GM12878 (cell line): ENCODE measurements at regions not wholly inside any gene's neighbourhood (a gene's known extent, or its start where the extent isn't known, plus 50 kb on each side); places are given as distances from the start of the nearest gene placed in this dataset.

ENCODE experiments used
- ATAC-seq: fragments of 200-7000 bp; cut with Tn5 transposase; 3 replicates; pipeline ENCODE4 v1.9.1; 2020; ENCODE audit warnings: mild to moderate bottlenecking, moderate library complexity
- BruUV-seq: library from RNA; stranded (reverse); fragments of 400-500 nt; replicated peaks from 2 replicates; lab custom pipeline; 2021; lab: Mats Ljungman, UMichigan
- CTCF ChIA-PET: fragments of 300-600 bp; sonication (Branson Sonifier 250); formaldehyde crosslinking; extraction: SDS; loops from one replicate; lab custom pipeline; 2021; ENCODE audit warnings: inconsistent platforms; lab: Yijun Ruan, JAX
- POLR2A ChIA-PET: fragments of 350-600 bp; formaldehyde crosslinking; extraction: SDS; loops from one replicate; lab custom pipeline; 2021; ENCODE audit warnings: inconsistent platforms; lab: Charles Lee
- RAD21 ChIA-PET: fragments of 300-600 bp; sonication (Branson Sonifier 250); formaldehyde crosslinking; loops from one replicate; lab custom pipeline; 2023; ENCODE audit warnings: antibody characterized with exemption; ENCODE audit not compliant: unreplicated experiment; lab: Charles Lee
- SMC1A ChIA-PET: fragments of 300-600 bp; sonication (Branson Sonifier 250); formaldehyde crosslinking; loops from one replicate; lab custom pipeline; 2023; ENCODE audit not compliant: unreplicated experiment, uncharacterized antibody; lab: Charles Lee
- DNase-seq: peaks from one replicate; pipeline ENCODE4 v3.0.0-alpha.2; 2011; ENCODE audit warnings: low read depth, low spot score
- FAIRE-seq: peaks from 3 replicates; lab custom pipeline; 2011; peaks lifted over from hg19 to GRCh38; lab: Jason Lieb, UNC
- H2AFZ ChIP-seq: 2 replicates; pipeline ENCODE4 v1.6.0; 2011; ENCODE audit warnings: low read depth, low read length, control low read depth; ENCODE audit not compliant: control insufficient read depth
- H3K27ac ChIP-seq: 2 replicates; pipeline ENCODE4 v1.5.1; 2011; ENCODE audit warnings: control low read depth; ENCODE audit not compliant: control insufficient read depth, insufficient read depth
- H3K27me3 ChIP-seq, 2 experiments: replicated peaks in 1 of 2; 2 replicates each; pipeline versions ENCODE4 v1.6.0 to v1.6.1; 2011; ENCODE audit warnings: low read length in 1 of 2; ENCODE audit not compliant: control insufficient read depth in 2 of 2, insufficient read depth in 2 of 2
- H3K36me3 ChIP-seq, 2 experiments: 2 replicates each; pipeline ENCODE4 v1.5.1; 2011; ENCODE audit warnings: low read length in 1 of 2; ENCODE audit not compliant: control insufficient read depth in 2 of 2, insufficient read depth in 2 of 2
- H3K4me1 ChIP-seq: 2 replicates; pipeline ENCODE4 v1.6.1; 2011; ENCODE audit warnings: mild to moderate bottlenecking, low read length, moderate library complexity, mixed read lengths; ENCODE audit not compliant: control insufficient read depth, insufficient read depth
- H3K4me2 ChIP-seq: 2 replicates; pipeline ENCODE4 v1.6.0; 2011; ENCODE audit warnings: control low read depth; ENCODE audit not compliant: control insufficient read depth, insufficient read depth
- H3K4me3 ChIP-seq: fragments of 200-600 bp; sonication (generic); 2 replicates; pipeline ENCODE4 v1.5.1; 2016
- H3K79me2 ChIP-seq: 2 replicates; pipeline ENCODE4 v1.6.0; 2011; ENCODE audit warnings: low read length; ENCODE audit not compliant: control insufficient read depth, insufficient read depth
- H3K9ac ChIP-seq: 2 replicates; pipeline ENCODE4 v1.8.0; 2011; ENCODE audit warnings: low read length, control low read depth, mixed read lengths; ENCODE audit not compliant: control insufficient read depth, insufficient read depth
- H3K9me3 ChIP-seq: replicated peaks from 3 replicates; pipeline ENCODE4 v1.5.1; 2011; ENCODE audit warnings: mild to moderate bottlenecking, low read length; ENCODE audit not compliant: control insufficient read depth, insufficient read depth
- H4K20me1 ChIP-seq: 2 replicates; pipeline ENCODE4 v1.6.0; 2011; ENCODE audit not compliant: control insufficient read depth, insufficient read depth
- BRCA1 ChIP-seq: IDR thresholded peaks from 2 replicates; pipeline ENCODE4 v1.6.1; 2011; ENCODE audit warnings: low read depth, low read length, improper control_type of control experiment
- CBX3 ChIP-seq: fragments of 200-600 bp; sonication (generic); IDR thresholded peaks from 2 replicates; pipeline ENCODE4 v1.6.1; 2016; ENCODE audit warnings: low read depth, borderline replicate concordance
- CBX5 ChIP-seq: sonication (generic); IDR thresholded peaks from 2 replicates; pipeline ENCODE4 v1.6.1; 2016; ENCODE audit warnings: low read depth, moderate library complexity, mild to moderate bottlenecking, inconsistent platforms
- LARP7 ChIP-seq: fragments of 450-650 bp; IDR thresholded peaks from 2 replicates; pipeline ENCODE4 v1.6.1; 2017; ENCODE audit warnings: mild to moderate bottlenecking
- RELA ChIP-seq: fragments of 450-650 bp; IDR thresholded peaks from 2 replicates; pipeline ENCODE4 v1.8.0; 2014; ENCODE audit warnings: borderline replicate concordance; ENCODE audit not compliant: partially characterized antibody
- STAT1 ChIP-seq: fragments of 450-650 bp; conservative IDR thresholded peaks from 2 replicates; pipeline ENCODE4 v1.6.1; 2014; ENCODE audit warnings: antibody characterized with exemption, mild to moderate bottlenecking
- WGBS: methylation state at CpG from one replicate; pipeline ENCODE4 v1.1.6; 2016; ENCODE audit warnings: low lambda C conversion rate; ENCODE audit not compliant: insufficient replicate concordance, insufficient coverage; ENCODE audit errors: missing lambda C conversion rate; 5-methylcytosine and 5-hydroxymethylcytosine counted together
- in situ Hi-C: fragments of 300-500 bp; cut with MboI; formaldehyde crosslinking; loops from 9 replicates; pipeline ENCODE4 v1.14.3; 2018; ENCODE audit warnings: mixed read lengths
- intact Hi-C: fragments of 100-400 bp; cut with micrococcal nuclease; formaldehyde crosslinking; loops from one replicate; pipeline ENCODE4 v1.14.2; 2022; ENCODE audit not compliant: unreplicated experiment

- Histone ChIP-seq H3K4me3 (no peak overlapping the region), H3K27ac (no peak overlapping the region), H3K4me1 (no peaks in the 10 kb centered on the region), H2AFZ (no peak overlapping the region), H3K9ac (no peak overlapping the region), H3K4me2 (no peak overlapping the region), H3K27me3 (no peaks in the 10 kb centered on the region), H3K9me3 (peaks cover 3% of the 10 kb centered on the region; the same call in 2 of the 3 replicates), H3K79me2 (no peaks in the 10 kb centered on the region), H3K36me3 (no peaks in the 10 kb centered on the region), H4K20me1 (no peaks in the 10 kb centered on the region)
- 0% methylated on average over 3 of the region's 3 CpGs for WGBS
- DNase-seq (no peak), FAIRE-seq (no peak), ATAC-seq (no peak)
- CTCF ChIA-PET = no interaction called here
- intact Hi-C loops = no loop called here
- no peak for TF ChIP-seq LARP7
- TF ChIP-seq CBX3 = no peak
- in situ Hi-C loops = no loop called here
- SMC1A ChIA-PET = no interaction called here
- RAD21 ChIA-PET = no interaction called here
- POLR2A ChIA-PET = no interaction called here
- BruUV-seq = no TSS peak
Measured at GRCh38 chr10:1980459-1980858, 243.1 kb upstream of the ADARB2 start.

- 19% methylated on average over 3 of the region's 3 CpGs for WGBS
- no peak for DNase-seq
- SMC1A ChIA-PET = no interaction called here
- Histone ChIP-seq H4K20me1 (no peaks in the 10 kb centered on the region), H3K4me1 (no peaks in the 10 kb centered on the region), H3K79me2 (no peaks in the 10 kb centered on the region), H3K9ac (no peak overlapping the region), H2AFZ (no peak overlapping the region), H3K27me3 (no peaks in the 10 kb centered on the region), H3K4me2 (no peak overlapping the region), H3K27ac (no peak overlapping the region), H3K4me3 (no peak overlapping the region), H3K36me3 (no peaks in the 10 kb centered on the region; a peak in 1 of 4 replicates), H3K9me3 (peaks cover 3% of the 10 kb centered on the region; the same call in 2 of the 3 replicates)
- ATAC-seq = no peak
- intact Hi-C loops (no loop called here), in situ Hi-C loops (no loop called here)
- FAIRE-seq = no peak
- RAD21 ChIA-PET = no interaction called here
- POLR2A ChIA-PET = no interaction called here
- BruUV-seq = no TSS peak
- TF ChIP-seq BRCA1 (no peak), RELA (no peak), CBX5 (no peak), STAT1 (no peak)
- CTCF ChIA-PET = no interaction called here
Measured at GRCh38 chr10:1978584-1978983, 241.3 kb upstream of the ADARB2 start.
